NOMO-1 treated with dmso at 0.1 percent for 144 hours (cell line): ENCODE measurements at regions not wholly inside any gene's neighbourhood (a gene's known extent, or its start where the extent isn't known, plus 50 kb on each side); places are given as distances from the start of the nearest gene placed in this dataset.

ENCODE experiments used
- DNase-seq: peaks from one replicate; lab custom pipeline; 2025; ENCODE audit not compliant: unreplicated experiment; lab: John Stamatoyannopoulos, UW

DNA sequence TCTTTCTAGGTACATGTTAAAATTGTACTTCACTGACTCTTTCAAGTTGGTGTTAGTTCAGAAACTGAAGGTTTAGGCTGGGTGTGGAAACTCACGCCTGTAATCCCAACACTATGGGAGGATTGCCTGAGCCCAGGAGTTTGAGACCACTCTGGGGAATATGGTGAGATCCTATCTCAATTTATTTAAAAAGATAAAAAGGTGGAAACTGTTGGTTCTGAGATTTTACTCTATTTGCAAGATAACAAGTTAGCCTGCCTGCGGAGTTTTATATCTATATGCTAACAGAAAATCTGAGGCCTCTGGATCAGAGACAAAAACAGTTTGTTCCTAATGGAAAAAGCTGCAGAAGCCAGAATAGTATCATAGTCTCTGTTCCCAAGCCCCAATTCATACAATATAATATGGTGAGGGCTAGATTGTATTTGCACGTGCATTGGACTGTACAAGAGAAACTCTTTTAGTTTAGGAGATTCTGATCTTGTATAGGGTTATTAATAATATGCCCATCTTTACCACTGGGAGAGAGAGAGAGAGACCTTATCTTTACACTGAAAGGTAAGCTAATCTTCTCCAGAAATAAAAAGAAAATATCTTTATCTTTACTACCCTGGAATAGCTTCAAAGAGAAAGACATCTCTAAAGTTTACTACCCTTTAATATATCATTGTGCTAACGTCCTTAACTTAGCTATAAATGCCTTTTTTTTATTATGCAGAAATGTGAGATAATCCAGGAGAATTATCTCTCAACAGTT, 1267.6 kb downstream of the OTOL1 start:
- no peak for DNase-seq

- DNase-seq = no peak
Measured at GRCh38 chr3:162764808-162765071, 1268.1 kb downstream of the OTOL1 start.

DNA sequence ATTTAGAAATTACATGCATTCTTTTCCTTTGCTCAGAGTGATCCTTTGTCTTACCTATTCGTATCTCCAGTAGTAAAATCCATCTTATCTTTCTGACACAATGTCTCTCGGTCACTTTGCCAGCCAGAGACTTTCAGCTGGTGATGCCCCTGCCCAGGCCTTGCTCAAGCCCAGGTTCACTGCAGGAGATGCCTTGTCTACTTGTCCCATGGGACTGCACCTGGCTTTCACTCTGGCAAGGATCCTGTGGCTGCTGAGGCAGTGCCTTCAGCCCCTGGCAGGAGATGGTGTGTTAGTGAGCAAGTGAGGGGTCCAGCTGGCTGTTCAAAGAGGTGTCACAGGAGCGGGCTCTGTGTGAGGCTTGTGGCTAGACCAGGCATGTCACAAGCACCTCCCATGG, 1268.9 kb downstream of the OTOL1 start:
- no peak for DNase-seq

DNA sequence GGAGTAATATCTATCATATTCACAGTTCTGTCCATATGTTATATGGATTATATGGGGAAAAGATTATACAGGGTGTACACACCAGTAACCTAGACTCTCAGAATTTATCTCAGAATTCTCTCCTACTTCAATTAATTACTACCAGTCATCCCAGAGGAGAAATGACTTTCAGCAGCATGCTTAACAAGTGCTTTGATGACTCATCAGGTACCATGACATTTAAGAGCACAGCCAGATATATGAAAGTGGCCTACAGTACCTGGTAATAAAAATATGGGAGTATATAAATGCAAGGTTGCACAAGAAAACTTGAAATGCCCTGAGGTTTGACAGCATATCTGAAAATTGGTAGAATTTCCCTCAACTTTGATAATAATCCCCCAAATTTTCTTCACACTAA, 1273.0 kb downstream of the OTOL1 start:
- no peak for DNase-seq

DNA sequence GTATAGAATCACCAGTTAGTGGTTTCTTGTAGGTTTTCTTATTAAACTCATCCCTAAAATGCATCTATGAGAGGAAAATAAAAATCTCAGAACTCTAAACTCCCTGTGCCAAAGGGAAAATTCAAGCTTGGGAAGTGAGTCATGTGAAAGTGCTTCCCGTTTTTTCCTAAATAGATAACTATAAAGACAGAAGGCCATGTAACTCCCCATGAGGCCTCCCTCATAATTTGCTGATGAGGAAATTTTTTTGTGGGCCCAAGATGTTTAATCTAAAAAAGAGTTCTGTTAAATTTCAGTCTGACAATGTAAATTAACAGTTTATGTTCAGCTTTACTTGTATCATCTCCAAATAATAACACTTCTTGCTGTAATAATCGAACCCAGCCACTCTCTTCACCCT, 1273.9 kb downstream of the OTOL1 start:
- no peak for DNase-seq

DNA sequence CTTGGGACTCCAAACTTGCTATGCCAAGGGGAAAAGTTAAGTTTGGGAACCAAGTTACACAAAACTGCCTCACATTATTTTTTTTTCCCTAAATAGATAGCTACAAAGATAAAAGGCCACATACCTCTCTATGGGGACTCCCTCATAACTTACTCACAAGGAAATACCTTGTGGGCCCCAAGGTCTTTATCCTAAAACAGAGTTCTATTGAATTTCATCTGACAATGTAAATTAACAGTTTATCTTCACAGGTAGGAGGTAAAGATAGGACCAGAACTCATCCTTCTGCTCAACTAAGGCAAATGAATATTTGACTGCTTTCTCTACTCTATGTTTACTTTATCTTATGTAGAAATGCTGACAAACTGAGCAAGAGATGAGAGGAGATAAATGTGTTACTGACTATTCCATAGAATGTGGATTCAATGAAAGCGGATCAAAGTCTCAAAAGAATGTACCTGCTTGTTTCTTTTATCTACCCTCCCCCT, 1278.0 kb downstream of the OTOL1 start:
- DNase-seq = no peak

- DNase-seq = no peak
Measured at GRCh38 chr3:162776148-162776547, 1279.5 kb downstream of the OTOL1 start.

- DNase-seq = no peak
Measured at GRCh38 chr3:162777118-162777517, 1280.5 kb downstream of the OTOL1 start.

DNA sequence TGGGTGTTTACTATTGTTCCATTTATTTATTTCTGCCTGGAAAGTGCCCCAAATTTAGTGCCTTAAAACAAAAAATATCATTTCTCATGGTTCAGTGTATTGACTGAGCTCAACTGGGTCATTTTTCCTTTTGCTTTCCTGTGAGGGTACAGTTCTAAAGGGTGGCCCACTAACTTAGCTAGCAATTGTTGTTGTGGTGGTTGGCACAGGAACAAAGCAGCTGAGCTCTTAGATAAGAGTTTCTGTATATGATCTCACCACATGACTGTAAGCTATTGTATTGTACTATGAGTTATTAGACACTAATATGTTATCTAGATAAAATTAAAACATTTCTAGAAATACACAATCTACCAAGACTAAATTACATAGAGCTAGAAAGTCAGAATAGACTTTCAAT, 1283.7 kb downstream of the OTOL1 start:
- no peak for DNase-seq

DNA sequence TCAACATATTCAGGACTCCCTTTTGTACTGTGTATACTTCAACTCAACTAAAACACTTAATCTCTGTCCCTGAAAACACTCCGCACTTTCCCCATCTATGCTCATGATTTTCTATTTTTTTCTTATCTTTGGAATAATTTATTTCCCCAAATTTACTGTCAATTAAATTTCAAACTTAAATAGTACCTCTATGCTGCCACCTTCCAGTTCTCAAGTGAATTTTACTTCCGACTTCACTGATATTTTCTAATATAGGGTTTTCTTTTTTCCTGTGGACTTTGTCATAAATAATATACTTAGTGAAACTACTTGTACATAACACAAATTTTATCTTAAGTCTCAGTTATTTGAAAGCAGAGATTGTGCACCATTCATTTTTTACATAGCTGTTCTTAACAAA, 1303.3 kb downstream of the OTOL1 start:
- no peak for DNase-seq

DNA sequence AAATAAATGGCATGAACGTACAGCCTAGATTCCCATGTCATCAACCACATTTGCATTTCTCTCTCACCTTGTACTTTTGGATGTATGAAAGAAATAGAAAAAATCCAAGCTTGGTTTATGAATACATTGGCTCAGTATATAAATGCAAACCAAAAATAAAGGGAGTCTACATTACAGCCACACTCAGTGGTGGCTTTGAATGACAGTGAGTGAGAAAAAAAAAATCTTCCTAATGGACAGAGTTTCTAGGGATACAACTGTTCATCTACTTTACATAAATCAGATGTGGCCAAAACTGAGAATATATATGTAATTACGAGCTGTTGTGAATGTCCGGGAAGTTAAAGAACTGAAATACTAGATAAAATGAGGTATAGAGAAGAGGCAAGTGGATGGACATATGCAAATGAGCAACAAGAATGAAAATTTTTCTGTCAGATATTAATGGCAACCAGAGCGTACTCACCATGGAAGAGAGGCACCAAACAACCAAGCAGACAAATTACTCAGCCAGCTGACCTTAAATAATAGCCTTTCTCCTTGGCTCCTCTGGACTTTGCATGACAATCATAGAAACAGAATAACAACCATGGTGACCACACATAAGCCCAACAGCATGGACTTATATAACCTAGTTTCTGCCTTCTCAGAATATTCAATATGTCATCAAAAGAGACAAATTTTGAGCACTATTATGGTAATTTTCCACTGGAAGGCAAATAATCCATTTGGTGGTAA, 1305.8 kb downstream of the OTOL1 start:
- no peak for DNase-seq

DNA sequence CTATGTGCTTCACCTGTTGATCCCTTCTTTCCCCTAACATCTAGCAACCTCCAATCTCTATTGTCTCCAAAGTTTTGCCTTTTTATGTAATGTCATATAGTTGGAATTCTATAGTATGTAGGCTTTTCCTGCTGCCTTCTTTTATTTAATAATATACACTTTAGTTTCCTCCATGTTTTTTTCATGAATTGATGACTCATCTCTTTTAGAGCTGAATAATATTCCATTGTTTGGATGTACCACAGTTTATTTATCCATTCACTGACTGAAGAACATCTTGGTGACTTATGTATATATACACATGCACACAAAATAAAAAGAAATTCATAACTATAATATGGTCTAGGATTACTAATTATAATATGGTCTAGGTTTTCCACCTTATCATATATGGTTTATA, 1314.2 kb downstream of the OTOL1 start:
- no peak for DNase-seq

DNA sequence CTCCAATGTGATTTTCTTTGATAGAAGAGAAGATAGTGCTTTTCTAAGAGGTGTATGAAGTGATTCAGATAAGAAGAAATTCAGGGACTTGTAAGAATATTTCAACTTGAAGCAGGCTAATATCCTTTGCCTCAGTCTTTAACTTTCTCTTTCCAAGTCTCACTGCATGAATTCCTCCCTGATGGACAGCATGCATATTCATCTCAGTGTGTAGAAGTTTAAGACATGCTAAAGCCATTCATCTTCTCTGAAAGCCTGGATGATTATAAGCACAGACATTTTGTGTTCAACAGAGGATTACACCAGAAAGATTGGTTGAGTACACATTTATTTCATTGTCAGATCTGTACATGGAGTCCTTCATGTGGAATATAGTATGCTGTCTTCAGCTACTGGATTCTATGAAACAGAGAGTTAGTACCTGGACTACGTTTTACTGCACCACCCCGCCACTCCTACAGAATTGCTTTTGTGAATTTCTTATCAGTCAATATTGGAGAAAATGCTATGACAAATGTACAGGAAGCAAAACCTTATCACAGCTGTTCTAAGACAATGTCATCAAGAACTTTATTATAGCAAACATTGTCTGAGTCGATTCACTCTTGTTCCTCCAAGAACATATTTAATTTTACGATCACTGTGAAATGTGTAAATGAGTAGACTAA, 1346.1 kb downstream of the OTOL1 start:
- no peak for DNase-seq

- DNase-seq = no peak
Measured at GRCh38 chr3:162845918-162846317, 1349.3 kb downstream of the OTOL1 start.

GRCh38 chr3:162847511-162847910, 1350.9 kb downstream of the OTOL1 start:
- no peak for DNase-seq

DNA sequence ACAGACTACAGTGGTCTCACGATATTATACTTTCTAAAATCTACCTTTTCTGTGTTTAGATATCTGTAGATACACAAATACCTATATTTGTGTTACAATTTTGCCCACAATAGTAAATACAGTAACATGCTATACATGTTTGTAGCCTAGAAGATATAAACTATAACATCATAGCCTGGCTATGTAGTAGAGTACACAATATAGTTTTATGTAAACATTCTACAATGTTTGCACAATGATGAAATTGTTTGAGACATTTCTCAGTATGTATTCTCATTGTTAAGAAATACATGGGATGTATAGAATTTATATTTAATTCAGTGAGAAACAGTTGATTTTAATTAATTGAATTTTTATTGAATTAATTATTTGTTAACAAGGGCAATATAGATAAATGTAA, 1367.0 kb downstream of the OTOL1 start:
- DNase-seq = no peak

DNA sequence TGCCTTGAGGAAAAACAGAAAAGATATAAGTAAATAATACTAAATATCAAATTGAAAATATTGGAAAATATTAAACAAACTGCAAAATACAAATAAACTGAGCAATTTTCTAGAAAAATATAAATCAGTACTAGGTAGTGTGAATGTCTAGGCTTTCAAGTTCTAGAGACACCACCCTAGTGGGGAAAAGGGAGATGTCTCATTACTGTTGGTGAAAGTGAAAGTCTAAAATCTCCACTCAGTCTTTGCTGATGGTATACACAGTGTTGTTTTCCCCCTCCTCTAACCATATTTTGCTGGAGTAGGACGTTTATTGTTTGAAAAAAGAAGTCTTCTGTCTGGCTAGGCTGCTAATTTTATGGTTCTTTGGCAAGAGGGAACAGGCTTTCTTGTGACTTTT, 1368.9 kb downstream of the OTOL1 start:
- no peak for DNase-seq

DNA sequence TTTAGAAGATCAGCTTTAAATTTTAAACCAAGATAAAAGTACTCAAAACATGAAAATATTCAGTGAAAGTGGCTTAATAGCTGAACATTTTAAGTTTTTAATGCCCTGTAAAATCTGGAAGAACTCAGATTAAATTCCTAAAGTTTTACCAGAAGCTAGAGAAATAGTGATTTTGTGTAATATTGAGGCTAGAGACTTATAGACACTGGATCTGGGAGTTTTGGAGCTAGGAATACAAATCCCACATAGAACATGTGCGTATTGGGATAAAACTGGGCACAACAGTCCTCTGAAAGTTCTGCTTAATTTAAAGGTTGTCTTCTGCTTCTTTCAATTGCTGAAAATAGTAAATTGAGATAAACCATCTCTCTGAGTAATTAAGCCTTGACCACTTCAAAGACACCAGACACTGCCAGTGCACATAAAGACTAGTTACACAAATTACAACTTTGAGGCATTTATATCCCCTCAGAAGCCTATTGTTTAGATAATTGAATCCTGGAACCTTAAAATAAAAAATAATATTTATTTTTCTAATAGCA, 1382.5 kb downstream of the OTOL1 start:
- DNase-seq = no peak

DNA sequence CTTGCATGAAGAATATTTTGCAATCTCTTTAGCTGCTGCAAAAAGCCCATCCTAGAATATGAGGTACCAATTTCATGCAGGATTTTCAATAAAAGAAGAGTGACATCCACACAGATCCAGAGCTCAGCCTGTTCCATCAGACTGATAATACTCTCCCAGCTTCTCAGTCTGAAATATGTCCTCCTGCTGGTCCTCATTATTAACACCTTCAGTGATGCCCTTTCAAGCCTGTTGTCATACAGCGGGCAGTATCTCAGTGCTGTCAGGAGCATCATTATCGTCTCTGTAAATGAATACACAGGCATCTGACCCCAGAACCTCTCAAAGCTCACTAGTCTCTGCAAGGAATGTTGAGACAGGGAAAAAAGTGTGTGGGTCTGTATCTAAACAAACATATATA, 1387.8 kb downstream of the OTOL1 start:
- DNase-seq = no peak

DNA sequence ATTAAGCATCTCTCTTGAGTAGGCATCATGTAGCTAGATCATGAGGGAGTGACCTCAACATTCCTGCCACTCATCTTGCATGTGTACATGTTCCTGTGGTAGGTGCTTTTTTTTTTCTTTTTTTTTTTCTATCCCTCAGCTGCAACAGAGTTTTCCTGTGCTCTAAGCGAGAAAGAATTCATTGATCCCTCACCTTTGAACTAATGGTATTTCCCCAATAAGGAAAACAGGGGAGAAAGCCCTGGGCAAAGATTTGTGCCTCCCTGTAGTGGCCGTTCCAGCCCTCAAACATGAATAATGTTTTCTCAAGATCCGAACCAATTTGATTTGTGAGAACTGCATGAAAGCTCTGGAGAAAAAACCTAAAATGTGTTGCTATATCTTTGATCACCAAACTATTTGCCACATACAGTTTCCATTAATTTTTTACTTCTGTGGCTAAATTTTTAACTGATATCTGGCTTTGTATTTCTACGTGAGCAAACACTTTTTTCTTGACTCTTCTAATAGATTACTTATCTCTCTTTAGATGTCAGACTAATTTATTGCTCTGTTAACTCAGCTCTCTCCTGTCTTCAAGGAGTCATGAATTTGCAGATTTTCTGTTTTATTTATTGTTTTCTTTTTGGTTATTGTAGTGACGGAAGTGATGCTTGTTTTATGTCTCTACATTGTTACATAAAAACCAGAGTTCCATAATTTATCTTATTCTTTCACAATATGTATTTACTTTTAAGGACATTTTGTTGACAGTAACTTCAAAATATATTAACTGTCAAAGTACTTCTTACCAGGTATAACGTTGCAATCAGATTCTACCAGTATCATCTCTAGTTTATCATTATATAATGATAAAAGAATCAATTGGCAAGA, 1396.5 kb downstream of the OTOL1 start:
- no peak for DNase-seq

DNA sequence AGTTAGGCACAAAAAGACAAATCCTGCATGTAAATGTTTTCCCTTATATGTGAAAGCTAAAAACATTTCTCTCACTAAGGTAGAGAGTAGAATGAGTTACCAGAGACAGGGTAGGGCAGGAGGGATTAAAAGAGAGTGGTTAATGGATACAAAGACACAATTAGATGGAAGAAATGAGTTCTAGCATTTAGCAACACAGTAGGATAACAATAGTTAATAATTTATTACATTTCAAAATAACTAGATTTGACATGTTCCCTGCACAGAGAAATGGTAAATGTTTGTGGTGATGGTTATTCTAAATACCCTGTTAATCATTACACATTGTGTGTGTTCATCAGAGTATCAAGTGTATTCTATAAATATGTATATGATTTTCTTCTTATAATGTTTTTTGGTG, 1400.7 kb downstream of the OTOL1 start:
- no peak for DNase-seq
